ENCODE measurements at regions not wholly inside any gene's neighbourhood (a gene's known extent, or its start where the extent isn't known, plus 50 kb on each side); places are given as distances from the start of the nearest gene placed in this dataset.

DNA sequence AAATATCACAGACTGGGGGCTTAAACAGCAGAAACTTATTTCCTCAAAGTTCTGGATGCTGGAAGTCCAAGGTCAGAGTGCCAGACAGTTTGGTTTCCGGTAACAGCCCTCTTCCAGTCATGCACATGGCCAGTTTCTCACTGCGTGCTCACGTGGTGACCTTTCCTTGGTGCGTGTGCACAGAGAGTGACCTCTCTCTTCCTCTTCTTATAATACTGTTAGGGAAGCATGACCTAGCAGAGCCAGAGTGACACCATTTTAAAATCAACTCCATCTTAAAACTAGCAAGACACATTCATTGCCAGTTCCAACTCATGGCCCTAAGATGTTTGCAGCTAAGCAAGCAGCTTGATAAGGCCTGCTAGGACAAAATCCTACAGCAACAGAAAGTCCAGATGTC is 221.5 kb upstream of the DAAM1 start:
- TF ChIP-seq, protein P1, sequence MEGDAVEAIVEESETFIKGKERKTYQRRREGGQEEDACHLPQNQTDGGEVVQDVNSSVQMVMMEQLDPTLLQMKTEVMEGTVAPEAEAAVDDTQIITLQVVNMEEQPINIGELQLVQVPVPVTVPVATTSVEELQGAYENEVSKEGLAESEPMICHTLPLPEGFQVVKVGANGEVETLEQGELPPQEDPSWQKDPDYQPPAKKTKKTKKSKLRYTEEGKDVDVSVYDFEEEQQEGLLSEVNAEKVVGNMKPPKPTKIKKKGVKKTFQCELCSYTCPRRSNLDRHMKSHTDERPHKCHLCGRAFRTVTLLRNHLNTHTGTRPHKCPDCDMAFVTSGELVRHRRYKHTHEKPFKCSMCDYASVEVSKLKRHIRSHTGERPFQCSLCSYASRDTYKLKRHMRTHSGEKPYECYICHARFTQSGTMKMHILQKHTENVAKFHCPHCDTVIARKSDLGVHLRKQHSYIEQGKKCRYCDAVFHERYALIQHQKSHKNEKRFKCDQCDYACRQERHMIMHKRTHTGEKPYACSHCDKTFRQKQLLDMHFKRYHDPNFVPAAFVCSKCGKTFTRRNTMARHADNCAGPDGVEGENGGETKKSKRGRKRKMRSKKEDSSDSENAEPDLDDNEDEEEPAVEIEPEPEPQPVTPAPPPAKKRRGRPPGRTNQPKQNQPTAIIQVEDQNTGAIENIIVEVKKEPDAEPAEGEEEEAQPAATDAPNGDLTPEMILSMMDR (IDR thresholded peaks at IDR 0.05) = no peak
- no peak for TF ChIP-seq POLR2A (IDR thresholded peaks at IDR 0.05)
- no peak for TF ChIP-seq EP300 (IDR thresholded peaks at IDR 0.05)
- TF ChIP-seq POLR2AphosphoS5 (IDR thresholded peaks at IDR 0.05) = no peak
